Stomach (tissue), 8 donors: ENCODE measurements at regions not wholly inside any gene's neighbourhood (a gene's known extent, or its start where the extent isn't known, plus 50 kb on each side); places are given as distances from the start of the nearest gene placed in this dataset.

ENCODE experiments used
- DNase-seq, 2 donors: peaks; one replicate each; pipeline versions ENCODE4 v3.0.0 to v3.0.0-alpha.2; 2013 to 2019
- H3K27ac ChIP-seq, 5 donors: fragments of 200-600 bp in 4 of 5; sonication (generic) in 4 of 5; one replicate each; pipeline ENCODE4 v1.5.1; 2013 to 2019; ENCODE audit warnings: mild to moderate bottlenecking in 1 of 5, moderate library complexity in 1 of 5
- H3K27me3 ChIP-seq, 3 donors: fragments of 200-600 bp; sonication (generic); one replicate each; pipeline ENCODE4 v1.5.1; 2017 to 2019; ENCODE audit warnings: mixed run types in 1 of 3
- H3K36me3 ChIP-seq, 4 donors: fragments of 200-600 bp; sonication (generic); 1 replicate in 3 of 4; 2 replicates in 1 of 4; pipeline ENCODE4 v1.5.1; 2016 to 2019
- H3K4me1 ChIP-seq, 4 donors: fragments of 200-600 bp; sonication (generic); one replicate each; pipeline ENCODE4 v1.5.1; 2016 to 2019
- H3K4me3 ChIP-seq, 4 donors: fragments of 200-600 bp; sonication (generic) in 3 of 4; one replicate each; pipeline ENCODE4 v1.5.1; 2016 to 2019; ENCODE audit warnings: mild to moderate bottlenecking in 1 of 4
- H3K9me3 ChIP-seq, 4 donors: fragments of 200-600 bp; sonication (generic); one replicate each; pipeline ENCODE4 v1.5.1; 2016 to 2019
- CTCF ChIP-seq, 7 experiments: fragments of 450-650 bp in 4 of 7; fragments of 200-600 bp in 3 of 7; sonication (generic) in 3 of 7; IDR thresholded peaks; one replicate each; pipeline ENCODE4 v1.5.1; 2016 to 2019; ENCODE audit warnings: antibody characterized with exemption in 7 of 7, control low read depth in 2 of 7, mild to moderate bottlenecking in 1 of 7
- EP300 ChIP-seq: sonication (generic); formaldehyde crosslinking; IDR thresholded peaks from one replicate; pipeline ENCODE4 v1.6.1; 2017; ENCODE audit warnings: antibody characterized with exemption
- POLR2A ChIP-seq, 4 donors: fragments of 450-650 bp; IDR thresholded peaks; one replicate each; pipeline ENCODE4 v1.6.1; 2016; ENCODE audit warnings: antibody characterized with exemption in 4 of 4, control low read depth in 2 of 4, mild to moderate bottlenecking in 1 of 4, moderate library complexity in 1 of 4
- POLR2AphosphoS5 ChIP-seq, 3 donors: sonication (generic); formaldehyde crosslinking; IDR thresholded peaks; one replicate each; pipeline ENCODE4 v1.6.1; 2016; ENCODE audit warnings: antibody characterized with exemption in 3 of 3
- WGBS, 5 donors: extraction: QIAGEN DNeasy Blood & Tissue Kit in 3 of 5; methylation state at CpG; one replicate each; pipeline versions ENCODE4 v1.1.5 to v1.1.7; 2013 to 2018; 5-methylcytosine and 5-hydroxymethylcytosine counted together
- intact Hi-C: fragments of 100-400 bp; cut with DNase I; formaldehyde crosslinking; loops from one replicate; pipeline ENCODE4 v1.15.1; 2023; ENCODE audit warnings: low total_unique reads
- donor health status: healthy with polysubstance abuse.
- donor health status: Bipolar disorder and iron deficiency.
- donor health status: healthy.

GRCh38 chr20:11555510-11555909 is 362.2 kb upstream of the BTBD3 start:
- WGBS, 5 donors: 91 to 95% (median 94%) methylated on average over 2 of the region's 2 CpGs

GRCh38 chr20:11556410-11556809 is 361.3 kb upstream of the BTBD3 start:
- intact Hi-C loops: no loop called here
- H3K36me3 ChIP-seq: no peaks in the 10 kb centered on the region
- H3K9me3 ChIP-seq: no peaks in the 10 kb centered on the region
- 56 to 83% (median 72%) methylated on average over 2 of the region's 2 CpGs for WGBS, 5 donors
- H3K27ac ChIP-seq: no peak overlapping the region
- no peak for DNase-seq
- no peak overlapping the region for H3K4me3 ChIP-seq
- TF ChIP-seq CTCF (IDR thresholded peaks at IDR 0.05) (no peak), POLR2AphosphoS5 (IDR thresholded peaks at IDR 0.05) (no peak), POLR2A (IDR thresholded peaks at IDR 0.05) (no peak), EP300 (no peak)
- H3K4me1 ChIP-seq: no peaks in the 10 kb centered on the region
- no peaks in the 10 kb centered on the region for H3K27me3 ChIP-seq

More at GRCh38 chr20:11555510-11555909, 362.2 kb upstream of the BTBD3 start:
- DNase-seq: no peak
- intact Hi-C loops: no loop called here
- Histone ChIP-seq H3K36me3 (no peaks in the 10 kb centered on the region), H3K9me3 (no peaks in the 10 kb centered on the region), H3K4me1 (no peaks in the 10 kb centered on the region), H3K27me3 (no peaks in the 10 kb centered on the region), H3K27ac (no peak overlapping the region), H3K4me3 (no peak overlapping the region)
- TF ChIP-seq CTCF (IDR thresholded peaks at IDR 0.05) (no peak), EP300 (no peak), POLR2A (IDR thresholded peaks at IDR 0.05) (no peak), POLR2AphosphoS5 (IDR thresholded peaks at IDR 0.05) (no peak)

- no peaks in the 10 kb centered on the region for H3K27me3 ChIP-seq
- H3K9me3 ChIP-seq: no peaks in the 10 kb centered on the region
- intact Hi-C loops: no loop called here
- TF ChIP-seq EP300: no peak
- no peak for TF ChIP-seq CTCF (IDR thresholded peaks at IDR 0.05)
- TF ChIP-seq POLR2A (IDR thresholded peaks at IDR 0.05): no peak
- no peak for TF ChIP-seq POLR2AphosphoS5 (IDR thresholded peaks at IDR 0.05)
- no peak overlapping the region for H3K4me3 ChIP-seq
- 85 to 91% (median 87%) methylated on average over 5 of the region's 5 CpGs for WGBS, 5 donors
- H3K4me1 ChIP-seq: no peaks in the 10 kb centered on the region
- H3K27ac ChIP-seq: no peak overlapping the region
- no peak for DNase-seq
- H3K36me3 ChIP-seq: no peaks in the 10 kb centered on the region
Measured at GRCh38 chr20:11564491-11564890, 353.2 kb upstream of the BTBD3 start.

GRCh38 chr20:11569163-11569562 is 348.5 kb upstream of the BTBD3 start:
- WGBS, 5 donors: 65 to 70% (median 66%) methylated on average over 5 of the region's 5 CpGs
- H3K27me3 ChIP-seq: no peaks in the 10 kb centered on the region

More at GRCh38 chr20:11569163-11569562, 348.5 kb upstream of the BTBD3 start:
- H3K9me3 ChIP-seq: no peaks in the 10 kb centered on the region
- no peak overlapping the region for H3K4me3 ChIP-seq
- intact Hi-C loops: no loop called here
- H3K27ac ChIP-seq: no peak overlapping the region
- H3K36me3 ChIP-seq: no peaks in the 10 kb centered on the region
- no peak for DNase-seq
- TF ChIP-seq POLR2A (IDR thresholded peaks at IDR 0.05) (no peak), CTCF (IDR thresholded peaks at IDR 0.05) (no peak), EP300 (no peak), POLR2AphosphoS5 (IDR thresholded peaks at IDR 0.05) (no peak)
- H3K4me1 ChIP-seq: no peaks in the 10 kb centered on the region
